ENCODE measurements at regions not wholly inside any gene's neighbourhood (a gene's known extent, or its start where the extent isn't known, plus 50 kb on each side); places are given as distances from the start of the nearest gene placed in this dataset.
"Not testable (repeated sequence)": the region's sequence is repeated elsewhere in the genome, so short reads cannot be mapped to it uniquely, and the experiment has no call there.

- peaks cover 14% of the 10 kb centered on the region; the same call in 1 of the 2 replicates for H3K9me3 ChIP-seq (ENCODE audit: low read length)
- no peaks in the 10 kb centered on the region for H3K79me2 ChIP-seq (ENCODE audit: insufficient read depth, low read depth, low read length)
- POLR2A ChIA-PET = interaction anchor here (0.5 to 2.1 kb wide), 7 partner anchors 10 to 599 kb away, joined by 3 to 15 read pairs (median 3); no protein-coding TSS in a partner anchor
- intact Hi-C loops (cut with micrococcal nuclease; ENCODE audit: unreplicated experiment) = no loop called here
- CTCF ChIA-PET (ENCODE audit: unreplicated experiment) = interaction anchor here (1.2 kb wide), 1 partner anchor 10 kb away, joined by 3 read pairs; no protein-coding TSS in a partner anchor
- no peak for DNase-seq (ENCODE audit: low spot score)
- H2AFZ ChIP-seq (ENCODE audit: low read length) = no peak overlapping the region
- H3K4me3 ChIP-seq (ENCODE audit: low read depth, low read length, poor library complexity, severe bottlenecking) = no peak overlapping the region
- BruUV-seq (replicated peaks) = no TSS peak
- H3K4me2 ChIP-seq (ENCODE audit: low read length) = no peak overlapping the region
- no peak for TF ChIP-seq EZH2phosphoT487 (IDR thresholded peaks at IDR 0.05; ENCODE audit: borderline replicate concordance, low read depth, low read length)
- TF ChIP-seq CTCF (conservative IDR thresholded peaks at IDR 0.05; ENCODE audit: low read length) = no peak
- H3K4me1 ChIP-seq (ENCODE audit: insufficient read depth, low read length, poor library complexity, severe bottlenecking) = no peaks in the 10 kb centered on the region
- no peaks in the 10 kb centered on the region for H4K20me1 ChIP-seq (ENCODE audit: insufficient read depth, low read length)
- no peaks in the 10 kb centered on the region for H3K9me2 ChIP-seq (ENCODE audit: insufficient read depth, low read length)
- H3K27ac ChIP-seq (ENCODE audit: low read depth, low read length, poor library complexity, severe bottlenecking) = no peak overlapping the region
- H3K36me3 ChIP-seq (ENCODE audit: insufficient read depth, low read length) = peaks cover 39% of the 10 kb centered on the region
Measured at GRCh38 chr3:153640689-153641665, 479.0 kb downstream of the RAP2B start.

- BruUV-seq (replicated peaks); H4K20me1 ChIP-seq (ENCODE audit: insufficient read depth, low read length); H3K4me2 ChIP-seq (ENCODE audit: low read length); H3K9me2 ChIP-seq (ENCODE audit: insufficient read depth, low read length); H3K4me3 ChIP-seq (ENCODE audit: low read depth, low read length, poor library complexity, severe bottlenecking); H3K27ac ChIP-seq (ENCODE audit: low read depth, low read length, poor library complexity, severe bottlenecking); H3K79me2 ChIP-seq (ENCODE audit: insufficient read depth, low read depth, low read length); H2AFZ ChIP-seq (ENCODE audit: low read length); CTCF ChIA-PET (ENCODE audit: unreplicated experiment); intact Hi-C loops (cut with micrococcal nuclease; ENCODE audit: unreplicated experiment); H3K4me1 ChIP-seq (ENCODE audit: insufficient read depth, low read length, poor library complexity, severe bottlenecking); DNase-seq (ENCODE audit: low spot score): not testable (repeated sequence)
- POLR2A ChIA-PET = interaction anchor here (1.0 to 1.7 kb wide), 2 partner anchors 12 to 37 kb away, joined by 3 to 5 read pairs; no protein-coding TSS in a partner anchor
- Histone ChIP-seq H3K36me3 (ENCODE audit: insufficient read depth, low read length) (peaks cover 33% of the 10 kb centered on the region), H3K9me3 (ENCODE audit: low read length) (peaks cover 14% of the 10 kb centered on the region; the same call in 1 of the 2 replicates)
Measured at GRCh38 chr3:153642576-153642975, 478.6 kb upstream of the ARHGEF26 start.

GRCh38 chr3:153643471-153643870 is 477.7 kb upstream of the ARHGEF26 start:
- H3K27ac ChIP-seq (ENCODE audit: low read depth, low read length, poor library complexity, severe bottlenecking); H2AFZ ChIP-seq (ENCODE audit: low read length); CTCF ChIA-PET (ENCODE audit: unreplicated experiment); H3K4me2 ChIP-seq (ENCODE audit: low read length); H3K4me3 ChIP-seq (ENCODE audit: low read depth, low read length, poor library complexity, severe bottlenecking); H3K79me2 ChIP-seq (ENCODE audit: insufficient read depth, low read depth, low read length); DNase-seq (ENCODE audit: low spot score); POLR2A ChIA-PET; H4K20me1 ChIP-seq (ENCODE audit: insufficient read depth, low read length); H3K4me1 ChIP-seq (ENCODE audit: insufficient read depth, low read length, poor library complexity, severe bottlenecking); intact Hi-C loops (cut with micrococcal nuclease; ENCODE audit: unreplicated experiment); BruUV-seq (replicated peaks); H3K9me2 ChIP-seq (ENCODE audit: insufficient read depth, low read length): not testable (repeated sequence)
- H3K9me3 ChIP-seq (ENCODE audit: low read length) = peaks cover 14% of the 10 kb centered on the region; the same call in 1 of the 2 replicates
- H3K36me3 ChIP-seq (ENCODE audit: insufficient read depth, low read length) = peaks cover 28% of the 10 kb centered on the region
